Dendritic cell treated with granulocyte-macrophage colony-stimulating factor and Interleukin-4, amounts not matched to agents 40 ng/mL and 50 ng/mL, for 4 days (primary cell): ENCODE measurements at regions not wholly inside any gene's neighbourhood (a gene's known extent, or its start where the extent isn't known, plus 50 kb on each side); places are given as distances from the start of the nearest gene placed in this dataset.
A peak's percentile ranks its signal among the peaks of the same experiment; 100 is the strongest.

Experiments
- H3K27ac Mint-ChIP-seq: one replicate; pipeline ENCODE4 v1.8.0; 2022; ENCODE audit warnings: mild to moderate bottlenecking, mixed read lengths
- H3K27me3 Mint-ChIP-seq: one replicate; pipeline ENCODE4 v1.8.0; 2022; ENCODE audit warnings: mild to moderate bottlenecking, mixed read lengths
- H3K36me3 Mint-ChIP-seq: one replicate; pipeline ENCODE4 v1.8.0; 2022; ENCODE audit warnings: low read depth, mixed read lengths
- H3K4me1 Mint-ChIP-seq: one replicate; pipeline ENCODE4 v1.8.0; 2022; ENCODE audit warnings: low read depth, mixed read lengths
- H3K4me3 Mint-ChIP-seq: one replicate; pipeline ENCODE4 v1.8.0; 2022; ENCODE audit warnings: mild to moderate bottlenecking, moderate library complexity, mixed read lengths
- H3K9me3 Mint-ChIP-seq: one replicate; pipeline ENCODE4 v1.8.0; 2022; ENCODE audit warnings: mixed read lengths
- intact Hi-C: fragments of 100-400 bp; cut with micrococcal nuclease; formaldehyde crosslinking; loops from one replicate; pipeline ENCODE4 v1.15.0; 2022

DNA sequence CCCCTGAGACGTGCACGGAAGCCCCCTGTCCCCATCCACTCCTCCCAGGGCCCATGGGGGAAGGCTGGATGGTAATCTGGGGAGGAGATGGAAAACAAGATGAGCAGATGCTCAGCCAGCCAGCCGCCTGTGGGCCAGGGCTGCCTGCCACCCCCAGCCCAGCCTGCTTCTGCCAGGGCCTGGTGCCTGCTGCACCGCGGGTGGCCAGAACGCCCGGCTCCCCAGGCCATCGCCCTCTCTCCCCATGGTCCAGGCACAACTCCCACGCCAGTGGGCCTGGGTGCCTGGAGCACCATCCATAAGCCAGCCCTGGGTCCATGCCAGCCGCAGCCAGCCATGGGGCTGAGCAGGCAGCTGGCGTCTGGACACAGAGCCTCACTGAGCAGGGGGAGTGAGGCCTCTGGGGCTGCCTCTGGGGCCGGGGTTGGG, 57.2 kb upstream of the ELN start:
- H3K27ac Mint-ChIP-seq: no peak overlapping the region
- no peaks in the 10 kb centered on the region for H3K9me3 Mint-ChIP-seq
- no peak overlapping the region for H3K4me3 Mint-ChIP-seq
- no peaks in the 10 kb centered on the region for H3K36me3 Mint-ChIP-seq
- intact Hi-C loops: no loop called here
- H3K4me1 Mint-ChIP-seq: peaks cover 21% of the 10 kb centered on the region
- peaks cover 9% of the 10 kb centered on the region for H3K27me3 Mint-ChIP-seq

GRCh38 chr7:73971322-73971703, 56.7 kb upstream of the ELN start:
- intact Hi-C loops: no loop called here
- Mint-ChIP-seq H3K27me3 (peaks cover 9% of the 10 kb centered on the region), H3K4me3 (no peak overlapping the region), H3K9me3 (no peaks in the 10 kb centered on the region), H3K36me3 (no peaks in the 10 kb centered on the region), H3K27ac (no peak overlapping the region), H3K4me1 (peaks cover 20% of the 10 kb centered on the region)

- peaks cover 16% of the 10 kb centered on the region for H3K4me1 Mint-ChIP-seq
Observed at GRCh38 chr7:73971704-73972341, 56.1 kb upstream of the ELN start.

GRCh38 chr7:73972614-73973013, 55.4 kb upstream of the ELN start:
- Mint-ChIP-seq H3K27ac (no peak overlapping the region), H3K36me3 (no peaks in the 10 kb centered on the region), H3K4me3 (no peak overlapping the region), H3K4me1 (peaks cover 18% of the 10 kb centered on the region), H3K9me3 (no peaks in the 10 kb centered on the region), H3K27me3 (peaks cover 16% of the 10 kb centered on the region)
- intact Hi-C loops: no loop called here

More at GRCh38 chr7:73971704-73972341, 56.1 kb upstream of the ELN start:
- Mint-ChIP-seq H3K9me3 (no peaks in the 10 kb centered on the region), H3K4me3 (no peak overlapping the region), H3K36me3 (no peaks in the 10 kb centered on the region), H3K27me3 (peaks cover 12% of the 10 kb centered on the region), H3K27ac (no peak overlapping the region)
- intact Hi-C loops: no loop called here

DNA sequence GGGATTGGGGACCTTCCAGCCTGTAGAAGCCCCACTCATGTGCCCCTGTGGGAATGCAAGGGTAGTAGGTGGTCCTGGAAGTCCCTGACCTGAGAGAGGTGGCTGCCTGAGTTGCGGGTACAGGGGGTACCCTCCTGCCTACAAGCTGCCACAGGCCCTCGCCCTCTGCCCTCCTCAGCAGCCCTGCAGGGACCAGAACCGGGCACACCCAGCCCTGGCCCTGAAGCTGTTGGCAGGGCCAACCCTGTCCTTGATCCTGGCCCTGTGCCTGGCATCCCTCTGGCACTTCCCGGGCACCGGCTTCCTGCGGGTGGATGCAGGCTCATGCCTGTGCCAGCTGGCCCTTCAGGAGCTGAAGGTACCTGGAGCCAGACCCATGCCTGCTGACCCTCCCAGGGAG, 54.9 kb upstream of the ELN start:
- Mint-ChIP-seq H3K27ac (no peak overlapping the region), H3K27me3 (peaks cover 20% of the 10 kb centered on the region), H3K9me3 (no peaks in the 10 kb centered on the region), H3K4me1 (peaks cover 18% of the 10 kb centered on the region), H3K36me3 (no peaks in the 10 kb centered on the region), H3K4me3 (no peak overlapping the region)
- intact Hi-C loops: no loop called here

DNA sequence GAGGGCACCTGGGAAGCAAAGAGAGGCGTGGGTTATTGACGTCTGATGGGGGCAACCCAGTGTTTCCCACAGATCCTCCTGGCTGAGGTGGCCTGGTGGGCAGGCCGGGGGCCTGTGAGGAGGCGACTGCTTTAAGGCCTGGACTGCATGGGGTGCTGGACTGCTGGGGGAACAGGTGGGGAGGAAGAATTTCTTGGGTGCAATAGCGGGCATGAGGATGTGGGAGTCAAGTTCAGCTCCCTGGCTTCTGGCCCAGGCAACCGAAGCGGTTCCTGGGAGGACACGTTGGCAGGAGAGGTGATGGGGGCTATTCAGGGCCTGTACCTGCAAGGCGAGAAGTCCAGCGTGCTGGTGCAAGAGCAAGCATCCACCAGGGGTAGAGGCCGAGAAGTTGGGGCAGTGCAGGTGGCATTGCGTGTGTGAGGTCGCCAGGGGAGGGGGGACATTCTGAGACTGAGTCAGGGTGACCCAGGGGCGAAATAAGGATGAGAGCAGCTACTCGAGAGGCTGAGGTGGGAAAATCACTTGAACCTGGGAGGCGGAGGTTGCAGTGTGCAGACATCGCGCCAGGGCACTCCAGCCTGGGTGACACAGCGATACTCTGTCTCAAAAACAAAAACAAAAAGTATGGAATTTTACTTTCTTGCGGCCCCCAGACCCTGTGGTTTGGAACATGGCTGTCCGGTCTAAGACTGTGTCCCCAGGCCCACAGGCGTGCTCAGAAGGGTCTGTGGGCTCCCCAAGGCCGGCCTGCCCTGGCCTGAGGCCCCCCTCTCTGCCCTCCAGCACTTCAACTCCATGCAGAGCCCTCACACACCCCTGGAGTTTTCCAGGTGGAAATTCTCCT, 53.6 kb upstream of the ELN start:
- Mint-ChIP-seq H3K27me3 (peaks cover 24% of the 10 kb centered on the region), H3K9me3 (no peaks in the 10 kb centered on the region), H3K4me1 (peaks cover 29% of the 10 kb centered on the region), H3K36me3 (no peaks in the 10 kb centered on the region), H3K27ac (peak overlapping the region; percentile 21), H3K4me3 (no peak overlapping the region)
- intact Hi-C loops: no loop called here

- H3K4me3 Mint-ChIP-seq: no peak overlapping the region
- peaks cover 25% of the 10 kb centered on the region for H3K27me3 Mint-ChIP-seq
- peaks cover 36% of the 10 kb centered on the region for H3K4me1 Mint-ChIP-seq
- H3K9me3 Mint-ChIP-seq: no peaks in the 10 kb centered on the region
- H3K27ac Mint-ChIP-seq: peak overlapping the region; percentile 21
- H3K36me3 Mint-ChIP-seq: no peaks in the 10 kb centered on the region
- intact Hi-C loops: no loop called here
Observed at GRCh38 chr7:73974948-73975926, 52.7 kb upstream of the ELN start.

DNA sequence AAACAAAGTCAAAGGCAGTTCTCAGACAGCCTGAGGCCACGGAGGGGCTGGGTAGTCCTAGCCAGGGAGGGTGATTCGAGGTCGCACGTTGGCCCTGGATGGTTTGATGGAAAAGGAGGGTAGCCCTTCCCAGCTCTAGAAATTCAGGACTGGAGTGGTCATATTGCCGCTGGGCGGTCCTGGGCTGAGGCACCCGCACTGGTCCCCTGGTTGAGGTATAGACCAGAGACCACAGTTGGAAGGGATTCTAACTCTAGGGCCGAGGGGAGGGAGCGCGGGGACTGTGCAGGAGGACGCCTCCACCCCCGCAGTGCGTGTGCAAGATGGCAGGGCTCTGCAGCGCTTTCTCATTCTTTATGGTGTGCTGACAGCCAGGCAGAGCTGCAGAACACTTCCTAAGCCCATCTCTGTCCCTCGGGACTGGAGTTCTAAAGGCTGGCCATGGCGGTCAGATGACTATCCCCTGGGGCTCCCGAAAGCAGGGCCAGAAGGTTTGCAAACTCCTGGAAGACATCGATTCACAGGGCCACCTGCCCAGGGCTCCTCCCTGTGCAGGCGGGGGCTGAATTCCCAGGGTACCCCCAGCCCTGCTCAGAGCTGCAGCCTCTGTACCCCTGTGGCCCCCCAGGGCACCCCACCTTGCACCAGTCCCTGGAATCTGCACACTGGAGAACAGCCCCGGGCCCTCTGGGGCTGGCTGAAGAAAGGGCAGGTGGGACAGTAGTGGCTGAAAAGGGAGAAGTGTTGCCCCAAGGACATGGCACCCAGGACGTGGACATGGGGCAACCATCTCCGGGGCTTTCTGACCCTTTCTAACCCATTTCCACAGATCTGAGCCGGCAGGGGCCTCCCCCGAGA, 51.0 kb upstream of the ELN start:
- no peaks in the 10 kb centered on the region for H3K9me3 Mint-ChIP-seq
- no peaks in the 10 kb centered on the region for H3K36me3 Mint-ChIP-seq
- H3K4me1 Mint-ChIP-seq: peaks cover 33% of the 10 kb centered on the region
- no peak overlapping the region for H3K4me3 Mint-ChIP-seq
- no peak overlapping the region for H3K27ac Mint-ChIP-seq
- peaks cover 24% of the 10 kb centered on the region for H3K27me3 Mint-ChIP-seq
- intact Hi-C loops: no loop called here

DNA sequence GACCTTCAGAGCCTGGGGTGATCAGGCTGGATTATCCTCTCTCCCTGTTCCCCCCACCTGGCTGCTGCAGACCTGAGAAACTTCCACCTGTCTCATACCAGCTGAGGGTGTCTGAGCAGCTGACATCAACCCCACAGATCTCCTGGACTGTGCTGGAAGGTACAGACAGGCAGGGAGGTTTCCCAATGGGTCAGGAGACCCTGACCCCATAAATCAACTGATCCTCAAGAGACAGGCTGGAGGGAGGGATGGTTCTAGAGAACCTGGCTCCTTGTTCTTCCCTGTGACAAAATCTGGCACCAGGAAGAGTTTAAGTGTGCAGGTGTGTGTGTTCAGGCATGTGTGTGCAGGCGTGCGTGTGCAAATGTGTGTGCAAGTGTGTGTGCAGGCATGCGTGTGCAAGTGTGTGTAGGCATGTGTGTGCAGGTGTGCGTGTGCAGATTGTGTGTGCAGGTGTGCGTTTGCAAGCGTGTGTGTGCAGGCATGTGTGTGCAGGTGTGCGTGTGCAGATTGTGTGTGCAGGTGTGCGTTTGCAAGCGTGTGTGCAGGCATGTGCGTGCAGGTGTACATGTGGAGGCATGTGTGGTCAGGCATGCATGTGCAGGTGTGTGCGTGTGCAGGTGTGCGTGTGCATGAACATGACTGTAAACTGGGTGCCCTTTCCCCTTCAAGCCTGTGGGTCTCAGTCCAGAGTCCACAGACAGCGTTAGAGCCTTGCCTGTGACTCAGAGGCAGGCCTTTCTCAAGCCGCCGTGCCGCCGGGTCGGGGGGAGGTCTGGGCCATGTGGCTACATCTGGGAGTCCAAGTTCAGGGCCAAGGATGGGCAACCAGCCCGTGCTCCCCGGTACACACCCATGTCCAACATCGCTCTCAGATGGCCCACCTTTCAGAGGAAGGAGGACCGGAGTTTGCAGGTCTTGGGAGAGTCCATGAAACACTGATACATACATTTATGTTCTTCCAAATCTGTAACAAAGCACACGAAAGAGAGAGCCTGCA, 50.1 kb upstream of the ELN start:
- Mint-ChIP-seq H3K4me1 (peaks cover 33% of the 10 kb centered on the region), H3K4me3 (no peak overlapping the region), H3K27ac (peak overlapping the region; percentile 79), H3K9me3 (no peaks in the 10 kb centered on the region), H3K27me3 (peaks cover 27% of the 10 kb centered on the region), H3K36me3 (no peaks in the 10 kb centered on the region)
- intact Hi-C loops: no loop called here
